ENCODE measurements at regions not wholly inside any gene's neighbourhood (a gene's known extent, or its start where the extent isn't known, plus 50 kb on each side); places are given as distances from the start of the nearest gene placed in this dataset.

DNA sequence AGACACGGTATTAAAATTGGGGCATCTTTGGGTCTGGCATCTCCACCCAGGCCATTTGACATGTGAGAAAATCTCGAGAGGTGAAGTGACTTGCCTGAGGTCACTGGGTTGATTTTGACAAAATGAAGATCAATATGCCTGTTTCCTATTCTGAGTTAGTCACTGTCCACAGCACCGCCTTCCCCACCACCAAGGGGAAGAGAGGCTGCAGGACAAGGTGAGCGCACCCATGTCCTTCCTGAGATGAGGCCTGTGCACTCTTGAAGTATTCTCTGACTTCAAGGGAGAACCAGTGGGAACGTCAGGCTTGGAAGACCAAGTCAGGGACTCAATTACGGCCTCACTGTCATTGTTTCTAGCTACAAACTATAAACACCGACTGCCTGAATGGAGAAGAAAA is 49.9 kb upstream of the WSB1 start:
- no peak overlapping the region for H3K9ac ChIP-seq (ENCODE audit: low read length in 2 of 2)
- H3K9me3 ChIP-seq (ENCODE audit: control insufficient read depth in 2 of 2, low read length in 2 of 2) = no peaks in the 10 kb centered on the region
- no peaks in the 10 kb centered on the region for H3K27me3 ChIP-seq (ENCODE audit: control insufficient read depth in 1 of 2, insufficient read depth in 2 of 2, low read length in 2 of 2)
- H3K4me1 ChIP-seq (ENCODE audit: control insufficient read depth, insufficient read depth, low read length) = peaks cover 37% of the 10 kb centered on the region
- peak overlapping the region; percentile 73 for H3K27ac ChIP-seq (ENCODE audit: low read length)
- H3K36me3 ChIP-seq (ENCODE audit: control insufficient read depth in 2 of 2, insufficient read depth in 2 of 2, low read length in 2 of 2) = no peaks in the 10 kb centered on the region
- H3K4me3 ChIP-seq (ENCODE audit: low read length in 2 of 2) = peak overlapping the region in 1 of 2 donors; percentile 8

Data from stomach smooth muscle (tissue), 2 donors.